GM12878 (cell line): ENCODE measurements at regions not wholly inside any gene's neighbourhood (a gene's known extent, or its start where the extent isn't known, plus 50 kb on each side); places are given as distances from the start of the nearest gene placed in this dataset.
A peak's percentile ranks its signal among the peaks of the same experiment; 100 is the strongest.

ENCODE experiments used
- ATAC-seq: fragments of 200-7000 bp; cut with Tn5 transposase; 3 replicates; pipeline ENCODE4 v1.9.1; 2020; ENCODE audit warnings: mild to moderate bottlenecking, moderate library complexity
- BruUV-seq: library from RNA; stranded (reverse); fragments of 400-500 nt; replicated peaks from 2 replicates; lab custom pipeline; 2021; lab: Mats Ljungman, UMichigan
- CTCF ChIA-PET: fragments of 300-600 bp; sonication (Branson Sonifier 250); formaldehyde crosslinking; extraction: SDS; loops from one replicate; lab custom pipeline; 2021; ENCODE audit warnings: inconsistent platforms; lab: Yijun Ruan, JAX
- POLR2A ChIA-PET: fragments of 350-600 bp; formaldehyde crosslinking; extraction: SDS; loops from one replicate; lab custom pipeline; 2021; ENCODE audit warnings: inconsistent platforms; lab: Charles Lee
- RAD21 ChIA-PET: fragments of 300-600 bp; sonication (Branson Sonifier 250); formaldehyde crosslinking; loops from one replicate; lab custom pipeline; 2023; ENCODE audit warnings: antibody characterized with exemption; ENCODE audit not compliant: unreplicated experiment; lab: Charles Lee
- SMC1A ChIA-PET: fragments of 300-600 bp; sonication (Branson Sonifier 250); formaldehyde crosslinking; loops from one replicate; lab custom pipeline; 2023; ENCODE audit not compliant: unreplicated experiment, uncharacterized antibody; lab: Charles Lee
- DNase-seq: peaks from one replicate; pipeline ENCODE4 v3.0.0-alpha.2; 2011; ENCODE audit warnings: low read depth, low spot score
- FAIRE-seq: peaks from 3 replicates; lab custom pipeline; 2011; peaks lifted over from hg19 to GRCh38; lab: Jason Lieb, UNC
- H2AFZ ChIP-seq: 2 replicates; pipeline ENCODE4 v1.6.0; 2011; ENCODE audit warnings: low read depth, low read length, control low read depth; ENCODE audit not compliant: control insufficient read depth
- H3K27ac ChIP-seq: 2 replicates; pipeline ENCODE4 v1.5.1; 2011; ENCODE audit warnings: control low read depth; ENCODE audit not compliant: control insufficient read depth, insufficient read depth
- H3K27me3 ChIP-seq, 2 experiments: replicated peaks in 1 of 2; 2 replicates each; pipeline versions ENCODE4 v1.6.0 to v1.6.1; 2011; ENCODE audit warnings: low read length in 1 of 2; ENCODE audit not compliant: control insufficient read depth in 2 of 2, insufficient read depth in 2 of 2
- H3K36me3 ChIP-seq, 2 experiments: 2 replicates each; pipeline ENCODE4 v1.5.1; 2011; ENCODE audit warnings: low read length in 1 of 2; ENCODE audit not compliant: control insufficient read depth in 2 of 2, insufficient read depth in 2 of 2
- H3K4me1 ChIP-seq: 2 replicates; pipeline ENCODE4 v1.6.1; 2011; ENCODE audit warnings: mild to moderate bottlenecking, low read length, moderate library complexity, mixed read lengths; ENCODE audit not compliant: control insufficient read depth, insufficient read depth
- H3K4me2 ChIP-seq: 2 replicates; pipeline ENCODE4 v1.6.0; 2011; ENCODE audit warnings: control low read depth; ENCODE audit not compliant: control insufficient read depth, insufficient read depth
- H3K4me3 ChIP-seq: fragments of 200-600 bp; sonication (generic); 2 replicates; pipeline ENCODE4 v1.5.1; 2016
- H3K79me2 ChIP-seq: 2 replicates; pipeline ENCODE4 v1.6.0; 2011; ENCODE audit warnings: low read length; ENCODE audit not compliant: control insufficient read depth, insufficient read depth
- H3K9ac ChIP-seq: 2 replicates; pipeline ENCODE4 v1.8.0; 2011; ENCODE audit warnings: low read length, control low read depth, mixed read lengths; ENCODE audit not compliant: control insufficient read depth, insufficient read depth
- H3K9me3 ChIP-seq: replicated peaks from 3 replicates; pipeline ENCODE4 v1.5.1; 2011; ENCODE audit warnings: mild to moderate bottlenecking, low read length; ENCODE audit not compliant: control insufficient read depth, insufficient read depth
- H4K20me1 ChIP-seq: 2 replicates; pipeline ENCODE4 v1.6.0; 2011; ENCODE audit not compliant: control insufficient read depth, insufficient read depth
- CHD1 ChIP-seq: IDR thresholded peaks from 2 replicates; pipeline ENCODE4 v1.6.1; 2012; ENCODE audit warnings: low read depth, low read length, improper control_type of control experiment
- DPF2 ChIP-seq: fragments of 450-650 bp; IDR thresholded peaks from 2 replicates; pipeline ENCODE4 v1.6.1; 2017; ENCODE audit warnings: mild to moderate bottlenecking
- IKZF1 ChIP-seq: fragments of 450-650 bp; conservative IDR thresholded peaks from 2 replicates; pipeline ENCODE4 v1.6.1; 2017; ENCODE audit warnings: antibody characterized with exemption, mild to moderate bottlenecking
- RB1 ChIP-seq: fragments of 450-650 bp; formaldehyde crosslinking; IDR thresholded peaks from 2 replicates; pipeline ENCODE4 v1.6.1; 2017; ENCODE audit warnings: mild to moderate bottlenecking, borderline replicate concordance
- RFX5 ChIP-seq: IDR thresholded peaks from 2 replicates; pipeline ENCODE4 v1.6.1; 2011; ENCODE audit warnings: low read depth, low read length, improper control_type of control experiment
- SUPT20H ChIP-seq: IDR thresholded peaks from 2 replicates; pipeline ENCODE4 v1.6.1; 2011; ENCODE audit warnings: low read depth, mild to moderate bottlenecking, low read length, moderate library complexity, borderline replicate concordance; ENCODE audit not compliant: control insufficient read depth
- TARDBP ChIP-seq: IDR thresholded peaks from 2 replicates; pipeline ENCODE4 v1.6.1; 2016; ENCODE audit warnings: borderline replicate concordance
- WGBS: methylation state at CpG from one replicate; pipeline ENCODE4 v1.1.6; 2016; ENCODE audit warnings: low lambda C conversion rate; ENCODE audit not compliant: insufficient replicate concordance, insufficient coverage; ENCODE audit errors: missing lambda C conversion rate; 5-methylcytosine and 5-hydroxymethylcytosine counted together
- in situ Hi-C: fragments of 300-500 bp; cut with MboI; formaldehyde crosslinking; loops from 9 replicates; pipeline ENCODE4 v1.14.3; 2018; ENCODE audit warnings: mixed read lengths
- intact Hi-C: fragments of 100-400 bp; cut with micrococcal nuclease; formaldehyde crosslinking; loops from one replicate; pipeline ENCODE4 v1.14.2; 2022; ENCODE audit not compliant: unreplicated experiment
- TF ChIP-seq, protein P1 (sequence below): fragments of 450-650 bp; IDR thresholded peaks from 2 replicates; pipeline ENCODE4 v1.6.1; 2016; ENCODE audit warnings: mild to moderate bottlenecking
- TF ChIP-seq, protein P2 (sequence below): fragments of 450-650 bp; IDR thresholded peaks from 2 replicates; pipeline ENCODE4 v1.6.1; 2018; ENCODE audit warnings: borderline replicate concordance, mild to moderate bottlenecking; ENCODE audit not compliant: partially characterized antibody
- TF ChIP-seq, protein P3 (sequence below): IDR thresholded peaks from 2 replicates; pipeline ENCODE4 v1.6.1; 2012; ENCODE audit warnings: improper control_type of control experiment, low read depth, low read length; ENCODE audit not compliant: insufficient replicate concordance

DNA sequence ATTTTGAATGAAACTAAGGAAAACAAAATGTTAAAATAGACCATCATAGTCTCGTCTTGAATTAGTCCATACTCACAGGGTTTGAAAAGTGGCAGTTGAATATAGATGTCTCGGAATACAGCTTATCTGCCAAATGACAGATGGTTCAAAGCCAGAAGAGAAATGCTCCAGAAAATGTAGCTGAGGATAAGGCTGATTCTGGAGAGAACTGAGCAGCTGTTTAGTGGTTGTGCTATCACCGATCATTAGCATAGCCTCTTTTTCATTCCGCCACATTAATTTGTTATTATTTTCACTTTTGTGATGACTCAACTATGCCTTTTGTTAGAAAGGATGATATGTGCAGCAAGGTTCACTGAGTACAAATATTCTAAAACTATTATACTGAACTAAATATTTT lies 390.2 kb upstream of the MAN1A1 start:
- CTCF ChIA-PET: interaction anchor here (1.2 to 3.3 kb wide), 4 partner anchors 14 to 591 kb away, joined by 4 to 17 read pairs (median 6); no protein-coding TSS in a partner anchor
- intact Hi-C loops: loop anchor here (5.0 to 10.0 kb wide), 5 partner anchors 318 to 1568 kb away; no protein-coding TSS in a partner anchor
- no peak for TF ChIP-seq TARDBP
- no peak for TF ChIP-seq IKZF1
- TF ChIP-seq DPF2: no peak
- TF ChIP-seq SUPT20H: no peak
- TF ChIP-seq, protein P1, sequence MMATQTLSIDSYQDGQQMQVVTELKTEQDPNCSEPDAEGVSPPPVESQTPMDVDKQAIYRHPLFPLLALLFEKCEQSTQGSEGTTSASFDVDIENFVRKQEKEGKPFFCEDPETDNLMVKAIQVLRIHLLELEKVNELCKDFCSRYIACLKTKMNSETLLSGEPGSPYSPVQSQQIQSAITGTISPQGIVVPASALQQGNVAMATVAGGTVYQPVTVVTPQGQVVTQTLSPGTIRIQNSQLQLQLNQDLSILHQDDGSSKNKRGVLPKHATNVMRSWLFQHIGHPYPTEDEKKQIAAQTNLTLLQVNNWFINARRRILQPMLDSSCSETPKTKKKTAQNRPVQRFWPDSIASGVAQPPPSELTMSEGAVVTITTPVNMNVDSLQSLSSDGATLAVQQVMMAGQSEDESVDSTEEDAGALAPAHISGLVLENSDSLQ: no peak
- TF ChIP-seq, protein P2, sequence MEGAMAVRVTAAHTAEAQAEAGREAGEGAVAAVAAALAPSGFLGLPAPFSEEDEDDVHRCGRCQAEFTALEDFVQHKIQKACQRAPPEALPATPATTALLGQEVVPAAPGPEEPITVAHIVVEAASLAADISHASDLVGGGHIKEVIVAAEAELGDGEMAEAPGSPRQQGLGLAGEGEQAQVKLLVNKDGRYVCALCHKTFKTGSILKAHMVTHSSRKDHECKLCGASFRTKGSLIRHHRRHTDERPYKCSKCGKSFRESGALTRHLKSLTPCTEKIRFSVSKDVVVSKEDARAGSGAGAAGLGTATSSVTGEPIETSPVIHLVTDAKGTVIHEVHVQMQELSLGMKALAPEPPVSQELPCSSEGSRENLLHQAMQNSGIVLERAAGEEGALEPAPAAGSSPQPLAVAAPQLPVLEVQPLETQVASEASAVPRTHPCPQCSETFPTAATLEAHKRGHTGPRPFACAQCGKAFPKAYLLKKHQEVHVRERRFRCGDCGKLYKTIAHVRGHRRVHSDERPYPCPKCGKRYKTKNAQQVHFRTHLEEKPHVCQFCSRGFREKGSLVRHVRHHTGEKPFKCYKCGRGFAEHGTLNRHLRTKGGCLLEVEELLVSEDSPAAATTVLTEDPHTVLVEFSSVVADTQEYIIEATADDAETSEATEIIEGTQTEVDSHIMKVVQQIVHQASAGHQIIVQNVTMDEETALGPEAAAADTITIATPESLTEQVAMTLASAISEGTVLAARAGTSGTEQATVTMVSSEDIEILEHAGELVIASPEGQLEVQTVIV: no peak
- TF ChIP-seq CHD1: no peak
- TF ChIP-seq, protein P3, sequence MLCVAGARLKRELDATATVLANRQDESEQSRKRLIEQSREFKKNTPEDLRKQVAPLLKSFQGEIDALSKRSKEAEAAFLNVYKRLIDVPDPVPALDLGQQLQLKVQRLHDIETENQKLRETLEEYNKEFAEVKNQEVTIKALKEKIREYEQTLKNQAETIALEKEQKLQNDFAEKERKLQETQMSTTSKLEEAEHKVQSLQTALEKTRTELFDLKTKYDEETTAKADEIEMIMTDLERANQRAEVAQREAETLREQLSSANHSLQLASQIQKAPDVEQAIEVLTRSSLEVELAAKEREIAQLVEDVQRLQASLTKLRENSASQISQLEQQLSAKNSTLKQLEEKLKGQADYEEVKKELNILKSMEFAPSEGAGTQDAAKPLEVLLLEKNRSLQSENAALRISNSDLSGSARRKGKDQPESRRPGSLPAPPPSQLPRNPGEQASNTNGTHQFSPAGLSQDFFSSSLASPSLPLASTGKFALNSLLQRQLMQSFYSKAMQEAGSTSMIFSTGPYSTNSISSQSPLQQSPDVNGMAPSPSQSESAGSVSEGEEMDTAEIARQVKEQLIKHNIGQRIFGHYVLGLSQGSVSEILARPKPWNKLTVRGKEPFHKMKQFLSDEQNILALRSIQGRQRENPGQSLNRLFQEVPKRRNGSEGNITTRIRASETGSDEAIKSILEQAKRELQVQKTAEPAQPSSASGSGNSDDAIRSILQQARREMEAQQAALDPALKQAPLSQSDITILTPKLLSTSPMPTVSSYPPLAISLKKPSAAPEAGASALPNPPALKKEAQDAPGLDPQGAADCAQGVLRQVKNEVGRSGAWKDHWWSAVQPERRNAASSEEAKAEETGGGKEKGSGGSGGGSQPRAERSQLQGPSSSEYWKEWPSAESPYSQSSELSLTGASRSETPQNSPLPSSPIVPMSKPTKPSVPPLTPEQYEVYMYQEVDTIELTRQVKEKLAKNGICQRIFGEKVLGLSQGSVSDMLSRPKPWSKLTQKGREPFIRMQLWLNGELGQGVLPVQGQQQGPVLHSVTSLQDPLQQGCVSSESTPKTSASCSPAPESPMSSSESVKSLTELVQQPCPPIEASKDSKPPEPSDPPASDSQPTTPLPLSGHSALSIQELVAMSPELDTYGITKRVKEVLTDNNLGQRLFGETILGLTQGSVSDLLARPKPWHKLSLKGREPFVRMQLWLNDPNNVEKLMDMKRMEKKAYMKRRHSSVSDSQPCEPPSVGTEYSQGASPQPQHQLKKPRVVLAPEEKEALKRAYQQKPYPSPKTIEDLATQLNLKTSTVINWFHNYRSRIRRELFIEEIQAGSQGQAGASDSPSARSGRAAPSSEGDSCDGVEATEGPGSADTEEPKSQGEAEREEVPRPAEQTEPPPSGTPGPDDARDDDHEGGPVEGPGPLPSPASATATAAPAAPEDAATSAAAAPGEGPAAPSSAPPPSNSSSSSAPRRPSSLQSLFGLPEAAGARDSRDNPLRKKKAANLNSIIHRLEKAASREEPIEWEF: no peak
- TF ChIP-seq RB1: no peak
- TF ChIP-seq RFX5: no peak
- TF ChIP-seq, all 136 proteins: peak for 0

More for the DNA sequence above, 390.2 kb upstream of the MAN1A1 start:
- H3K9ac ChIP-seq: no peak overlapping the region
- FAIRE-seq (no peak), ATAC-seq (peak; percentile 53), DNase-seq (no peak)
- POLR2A ChIA-PET: no interaction called here
- no peaks in the 10 kb centered on the region for H3K4me1 ChIP-seq
- SMC1A ChIA-PET: interaction anchor here (0.8 to 2.7 kb wide), 13 partner anchors 13 to 608 kb away, joined by 3 to 22 read pairs (median 4); no protein-coding TSS in a partner anchor
- in situ Hi-C loops: no loop called here
- no peaks in the 10 kb centered on the region; a peak in 1 of 4 replicates for H3K27me3 ChIP-seq
- H3K9me3 ChIP-seq: no peaks in the 10 kb centered on the region
- BruUV-seq: no TSS peak
- no peaks in the 10 kb centered on the region for H4K20me1 ChIP-seq
- RAD21 ChIA-PET: interaction anchor here (0.6 to 3.4 kb wide), 4 partner anchors 9 to 406 kb away, joined by 3 to 21 read pairs (median 7); no protein-coding TSS in a partner anchor
- no peaks in the 10 kb centered on the region for H3K36me3 ChIP-seq
- WGBS: 16% methylated on average over 4 of the region's 4 CpGs
- no peaks in the 10 kb centered on the region for H3K79me2 ChIP-seq
- H2AFZ ChIP-seq: no peak overlapping the region
- H3K4me2 ChIP-seq: no peak overlapping the region
- H3K4me3 ChIP-seq: no peak overlapping the region
- H3K27ac ChIP-seq: no peak overlapping the region
